CD14-positive monocyte (primary cell): ENCODE measurements at regions not wholly inside any gene's neighbourhood (a gene's known extent, or its start where the extent isn't known, plus 50 kb on each side); places are given as distances from the start of the nearest gene placed in this dataset.

ENCODE experiments used
- DNase-seq, 3 donors: peaks; one replicate each; pipeline ENCODE4 v3.0.0-alpha.2; 2011 to 2022
- H2AFZ ChIP-seq: 2 replicates; pipeline ENCODE4 v1.6.0; 2012; ENCODE audit warnings: mild to moderate bottlenecking, low read depth, low read length, inconsistent platforms; ENCODE audit not compliant: insufficient read depth, poor library complexity, severe bottlenecking
- H3K27ac ChIP-seq, 2 donors: 1 replicate in 1 of 2; 2 replicates in 1 of 2; pipeline ENCODE4 v1.5.1; 2012 to 2013; ENCODE audit warnings: low read length in 2 of 2, control low read depth in 1 of 2, inconsistent platforms in 1 of 2, low read depth in 1 of 2, mild to moderate bottlenecking in 1 of 2
- H3K27me3 ChIP-seq, 2 donors: one replicate each; pipeline versions ENCODE4 v1.6.0 to v1.6.1; 2011 to 2013; ENCODE audit warnings: low read length in 2 of 2; ENCODE audit not compliant: control insufficient read depth in 2 of 2, insufficient read depth in 2 of 2
- H3K36me3 ChIP-seq, 2 donors: replicated peaks in 1 of 2; 1 replicate in 1 of 2; 2 replicates in 1 of 2; pipeline versions ENCODE4 v1.5.1 to v1.6.1; 2012 to 2013; ENCODE audit warnings: low read length in 2 of 2, control low read depth in 1 of 2, inconsistent platforms in 1 of 2, mild to moderate bottlenecking in 1 of 2; ENCODE audit not compliant: insufficient read depth in 2 of 2, control insufficient read depth in 1 of 2
- H3K4me1 ChIP-seq, 2 donors: 1 replicate in 1 of 2; 2 replicates in 1 of 2; pipeline versions ENCODE4 v1.5.1 to v1.6.1; 2012 to 2013; ENCODE audit warnings: low read length in 2 of 2, control low read depth in 1 of 2, inconsistent platforms in 1 of 2, mild to moderate bottlenecking in 1 of 2, moderate library complexity in 1 of 2; ENCODE audit not compliant: insufficient read depth in 2 of 2, control insufficient read depth in 1 of 2
- H3K4me2 ChIP-seq: replicated peaks from 2 replicates; pipeline ENCODE3; 2012; ENCODE audit warnings: low read length, moderate library complexity, mild to moderate bottlenecking; ENCODE audit not compliant: poor library complexity, severe bottlenecking; ENCODE audit errors: extremely low read depth
- H3K4me3 ChIP-seq, 3 experiments: fragments of 200-600 bp in 1 of 3; sonication (generic) in 1 of 3; replicated peaks in 1 of 3; 1 replicate in 2 of 3; 2 replicates in 1 of 3; pipeline ENCODE4 v1.5.1; 2011 to 2013; ENCODE audit warnings: low read length in 3 of 3, mild to moderate bottlenecking in 3 of 3, control low read depth in 2 of 3, low read depth in 2 of 3, inconsistent platforms in 1 of 3, moderate library complexity in 1 of 3
- H3K79me2 ChIP-seq: 2 replicates; pipeline ENCODE4 v1.6.0; 2012; ENCODE audit warnings: mild to moderate bottlenecking, control low read depth, inconsistent platforms, low read length, moderate library complexity; ENCODE audit not compliant: insufficient read depth
- H3K9ac ChIP-seq: 2 replicates; pipeline ENCODE4 v1.6.0; 2017; ENCODE audit warnings: low read length, mild to moderate bottlenecking; ENCODE audit not compliant: insufficient read depth, poor library complexity, severe bottlenecking
- H3K9me3 ChIP-seq, 2 donors: replicated peaks in 1 of 2; 1 replicate in 1 of 2; 2 replicates in 1 of 2; pipeline versions ENCODE4 v1.5.1 to v1.6.1; 2012 to 2013; ENCODE audit warnings: low read length in 2 of 2, control low read depth in 1 of 2; ENCODE audit not compliant: control insufficient read depth in 1 of 2, insufficient read depth in 1 of 2
- H4K20me1 ChIP-seq: 2 replicates; pipeline ENCODE4 v1.6.0; 2012; ENCODE audit warnings: mild to moderate bottlenecking, low read length, control low read depth, moderate library complexity; ENCODE audit not compliant: insufficient read depth
- H3K27ac Mint-ChIP-seq, 7 donors: one replicate each; pipeline ENCODE4 v1.8.0; 2020; ENCODE audit warnings: mild to moderate bottlenecking in 7 of 7, mixed read lengths in 7 of 7, moderate library complexity in 6 of 7, inconsistent platforms in 2 of 7
- H3K27me3 Mint-ChIP-seq, 3 donors: one replicate each; pipeline ENCODE4 v1.8.0; 2021 to 2022; ENCODE audit warnings: low read depth in 3 of 3, mild to moderate bottlenecking in 3 of 3, mixed read lengths in 3 of 3, moderate library complexity in 3 of 3, inconsistent platforms in 1 of 3
- H3K36me3 Mint-ChIP-seq, 2 donors: one replicate each; pipeline ENCODE4 v1.8.0; 2020; ENCODE audit warnings: mixed read lengths in 2 of 2, inconsistent platforms in 1 of 2, mild to moderate bottlenecking in 1 of 2
- H3K4me1 Mint-ChIP-seq: one replicate; pipeline ENCODE4 v1.8.0; 2020; ENCODE audit warnings: mild to moderate bottlenecking, mixed read lengths
- H3K4me3 Mint-ChIP-seq, 2 donors: one replicate each; pipeline ENCODE4 v1.8.0; 2020; ENCODE audit warnings: mild to moderate bottlenecking in 2 of 2, mixed read lengths in 2 of 2, moderate library complexity in 1 of 2
- H3K9me3 Mint-ChIP-seq, 7 donors: one replicate each; pipeline ENCODE4 v1.8.0; 2020 to 2022; ENCODE audit warnings: mixed read lengths in 7 of 7, mild to moderate bottlenecking in 6 of 7, moderate library complexity in 6 of 7, inconsistent platforms in 2 of 7
- CTCF ChIP-seq: fragments of 200-600 bp; IDR thresholded peaks from one replicate; pipeline ENCODE4 v1.8.0; 2022; ENCODE audit warnings: antibody characterized with exemption, mild to moderate bottlenecking
- WGBS: methylation state at CpG from one replicate; pipeline ENCODE4 v1.1.5; 2013; ENCODE audit warnings: missing lambda C conversion rate; ENCODE audit not compliant: insufficient coverage; 5-methylcytosine and 5-hydroxymethylcytosine counted together
- intact Hi-C, 2 donors: fragments of 100-400 bp; cut with micrococcal nuclease; formaldehyde crosslinking; loops; one replicate each; pipeline versions ENCODE4 v1.15.0 to v1.15.1; 2023

GRCh38 chr2:150122871-150123613, 364.4 kb downstream of the RND3 start:
- no peaks in the 10 kb centered on the region for H3K4me1 ChIP-seq
- no peaks in the 10 kb centered on the region for H4K20me1 ChIP-seq
- H3K9ac ChIP-seq = no peak overlapping the region
- Mint-ChIP-seq H3K4me3 (no peak overlapping the region), H3K27ac (no peak overlapping the region), H3K27me3 (no peaks in the 10 kb centered on the region), H3K36me3 (no peaks in the 10 kb centered on the region), H3K4me1 (no peaks in the 10 kb centered on the region), H3K9me3 (peaks cover 0 to 13% (median 5%) of the 10 kb centered on the region in 7 donors)
- no peak for DNase-seq
- peaks cover 0 to 4% of the 10 kb centered on the region in 2 donors for H3K9me3 ChIP-seq
- 100% methylated on average over 1 of the region's 2 CpGs for WGBS
- H3K36me3 ChIP-seq = no peaks in the 10 kb centered on the region
- H3K4me3 ChIP-seq = no peak overlapping the region
- no peak overlapping the region for H3K27ac ChIP-seq
- no peak for TF ChIP-seq CTCF
- no peak overlapping the region for H3K4me2 ChIP-seq
- H2AFZ ChIP-seq = no peak overlapping the region
- intact Hi-C loops = no loop called here
- H3K79me2 ChIP-seq = no peaks in the 10 kb centered on the region
- no peaks in the 10 kb centered on the region for H3K27me3 ChIP-seq

- no peaks in the 10 kb centered on the region for H4K20me1 ChIP-seq
- H3K27ac ChIP-seq = no peak overlapping the region
- no peak overlapping the region for H3K9ac ChIP-seq
- DNase-seq = no peak
- H3K27me3 ChIP-seq = no peaks in the 10 kb centered on the region
- H3K4me3 ChIP-seq = no peak overlapping the region
- TF ChIP-seq CTCF = no peak
- H3K36me3 ChIP-seq = no peaks in the 10 kb centered on the region
- H3K4me1 ChIP-seq = no peaks in the 10 kb centered on the region
- H3K9me3 ChIP-seq = peaks cover 0 to 4% of the 10 kb centered on the region in 2 donors
- no peaks in the 10 kb centered on the region for H3K27me3 Mint-ChIP-seq
- no peak overlapping the region for H3K4me2 ChIP-seq
- H3K36me3 Mint-ChIP-seq = no peaks in the 10 kb centered on the region
- peaks cover 0 to 13% (median 5%) of the 10 kb centered on the region in 7 donors for H3K9me3 Mint-ChIP-seq
- H3K4me1 Mint-ChIP-seq = no peaks in the 10 kb centered on the region
- intact Hi-C loops = no loop called here
- no peak overlapping the region for H3K4me3 Mint-ChIP-seq
- no peak overlapping the region for H2AFZ ChIP-seq
- WGBS = 77% methylated on average over 3 of the region's 3 CpGs
- H3K27ac Mint-ChIP-seq = no peak overlapping the region
- no peaks in the 10 kb centered on the region for H3K79me2 ChIP-seq
These were observed 365.3 kb downstream of the RND3 start for GRCh38 chr2:150122156-150122555.
